Transverse colon (tissue), 4 donors: ENCODE measurements at regions not wholly inside any gene's neighbourhood (a gene's known extent, or its start where the extent isn't known, plus 50 kb on each side); places are given as distances from the start of the nearest gene placed in this dataset.

ENCODE experiments used
- DNase-seq: peaks from one replicate; pipeline ENCODE4 v3.0.0-alpha.2; 2019
- H3K27ac ChIP-seq, 4 donors: fragments of 200-600 bp; sonication (generic); 2 replicates each; pipeline ENCODE4 v1.5.1; 2016 to 2018; ENCODE audit warnings: inconsistent platforms in 4 of 4
- H3K27me3 ChIP-seq: fragments of 200-600 bp; sonication (generic); 2 replicates; pipeline ENCODE4 v1.5.1; 2017; ENCODE audit warnings: inconsistent platforms
- H3K36me3 ChIP-seq, 4 donors: fragments of 200-600 bp; sonication (generic); 2 replicates each; pipeline ENCODE4 v1.5.1; 2017 to 2019; ENCODE audit warnings: inconsistent platforms in 4 of 4
- H3K4me1 ChIP-seq, 4 donors: fragments of 200-600 bp; sonication (generic); 2 replicates each; pipeline ENCODE4 v1.5.1; 2017 to 2020; ENCODE audit warnings: inconsistent platforms in 4 of 4
- H3K4me3 ChIP-seq, 4 donors: fragments of 200-600 bp; sonication (generic); 1 replicate in 1 of 4; 2 replicates in 3 of 4; pipeline versions ENCODE4 v1.5.1 to v1.6.1; 2017 to 2019; ENCODE audit warnings: inconsistent platforms in 4 of 4
- H3K9me3 ChIP-seq, 2 donors: fragments of 200-600 bp; sonication (generic); 2 replicates each; pipeline ENCODE4 v1.5.1; 2017 to 2019; ENCODE audit warnings: inconsistent platforms in 2 of 2
- EP300 ChIP-seq: sonication (generic); formaldehyde crosslinking; IDR thresholded peaks from one replicate; pipeline ENCODE4 v1.6.1; 2017; ENCODE audit warnings: antibody characterized with exemption, low read depth
- POLR2A ChIP-seq: fragments of 450-650 bp; IDR thresholded peaks from one replicate; pipeline ENCODE4 v1.6.1; 2016; ENCODE audit warnings: antibody characterized with exemption, mild to moderate bottlenecking, moderate library complexity
- POLR2AphosphoS5 ChIP-seq, 3 donors: sonication (generic); formaldehyde crosslinking; IDR thresholded peaks; one replicate each; pipeline ENCODE4 v1.6.1; 2016; ENCODE audit warnings: antibody characterized with exemption in 3 of 3
- WGBS, 2 donors: methylation state at CpG; one replicate each; pipeline ENCODE4 v1.1.5; 2018; ENCODE audit warnings: low coverage in 1 of 2; 5-methylcytosine and 5-hydroxymethylcytosine counted together
- in situ Hi-C, 4 donors: fragments of 200-750 bp; cut with MboI; loops; one replicate each; pipeline versions ENCODE4 v1.15.0 to v1.15.1; 2017; ENCODE audit warnings: low sequenced_read_pairs in 3 of 4, low pct_ligation_motif_present in 1 of 4, low pct_unique_long_range_greater_than_20kb in 1 of 4
- intact Hi-C: fragments of 100-400 bp; cut with DNase I; formaldehyde crosslinking; loops from one replicate; pipeline ENCODE4 v1.15.1; 2023; ENCODE audit warnings: low total_unique reads
- TF ChIP-seq, protein P1 (sequence below), 5 experiments: fragments of 200-600 bp in 3 of 5; fragments of 450-650 bp in 2 of 5; sonication (generic) in 3 of 5; IDR thresholded peaks; 1 replicate in 2 of 5; 2 replicates in 3 of 5; pipeline ENCODE4 v1.5.1; 2016 to 2017; ENCODE audit warnings: antibody characterized with exemption in 5 of 5, inconsistent platforms in 3 of 5, mild to moderate bottlenecking in 2 of 5, moderate library complexity in 1 of 5

DNA sequence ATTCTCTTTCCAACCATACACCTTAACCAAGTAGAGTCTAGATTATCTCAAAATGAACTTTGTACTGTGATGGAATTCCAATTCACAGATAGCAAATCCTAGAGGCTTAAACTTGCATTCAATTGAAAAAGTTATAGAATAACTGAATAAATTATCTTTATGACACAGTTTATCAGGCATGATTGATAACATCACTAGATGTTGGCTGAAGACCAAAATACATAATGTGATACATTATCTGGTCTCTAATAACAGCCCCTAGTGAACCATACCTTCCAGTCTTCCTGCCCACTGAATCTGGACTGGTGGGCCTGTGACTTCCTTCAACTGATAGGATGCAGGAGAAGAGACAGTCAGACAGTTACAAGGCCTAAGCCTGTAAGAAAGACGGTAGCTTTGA lies 165.2 kb upstream of the CMC1 start:
- 96% methylated on average over 1 of the region's 1 CpG; no CpG with 5 or more reads in 1 of the 2 donors for WGBS, 2 donors
- no peaks in the 10 kb centered on the region for H3K36me3 ChIP-seq
- H3K4me3 ChIP-seq = no peak overlapping the region
- no peak overlapping the region for H3K27ac ChIP-seq
- intact Hi-C loops = no loop called here
- DNase-seq = no peak
- in situ Hi-C loops = no loop called here
- TF ChIP-seq, protein P1, sequence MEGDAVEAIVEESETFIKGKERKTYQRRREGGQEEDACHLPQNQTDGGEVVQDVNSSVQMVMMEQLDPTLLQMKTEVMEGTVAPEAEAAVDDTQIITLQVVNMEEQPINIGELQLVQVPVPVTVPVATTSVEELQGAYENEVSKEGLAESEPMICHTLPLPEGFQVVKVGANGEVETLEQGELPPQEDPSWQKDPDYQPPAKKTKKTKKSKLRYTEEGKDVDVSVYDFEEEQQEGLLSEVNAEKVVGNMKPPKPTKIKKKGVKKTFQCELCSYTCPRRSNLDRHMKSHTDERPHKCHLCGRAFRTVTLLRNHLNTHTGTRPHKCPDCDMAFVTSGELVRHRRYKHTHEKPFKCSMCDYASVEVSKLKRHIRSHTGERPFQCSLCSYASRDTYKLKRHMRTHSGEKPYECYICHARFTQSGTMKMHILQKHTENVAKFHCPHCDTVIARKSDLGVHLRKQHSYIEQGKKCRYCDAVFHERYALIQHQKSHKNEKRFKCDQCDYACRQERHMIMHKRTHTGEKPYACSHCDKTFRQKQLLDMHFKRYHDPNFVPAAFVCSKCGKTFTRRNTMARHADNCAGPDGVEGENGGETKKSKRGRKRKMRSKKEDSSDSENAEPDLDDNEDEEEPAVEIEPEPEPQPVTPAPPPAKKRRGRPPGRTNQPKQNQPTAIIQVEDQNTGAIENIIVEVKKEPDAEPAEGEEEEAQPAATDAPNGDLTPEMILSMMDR (IDR thresholded peaks at IDR 0.05) = no peak
- TF ChIP-seq POLR2A (no peak), EP300 (no peak), POLR2AphosphoS5 (IDR thresholded peaks at IDR 0.05) (no peak)
- no peaks in the 10 kb centered on the region for H3K9me3 ChIP-seq
- no peaks in the 10 kb centered on the region for H3K27me3 ChIP-seq
- H3K4me1 ChIP-seq = no peaks in the 10 kb centered on the region

DNA sequence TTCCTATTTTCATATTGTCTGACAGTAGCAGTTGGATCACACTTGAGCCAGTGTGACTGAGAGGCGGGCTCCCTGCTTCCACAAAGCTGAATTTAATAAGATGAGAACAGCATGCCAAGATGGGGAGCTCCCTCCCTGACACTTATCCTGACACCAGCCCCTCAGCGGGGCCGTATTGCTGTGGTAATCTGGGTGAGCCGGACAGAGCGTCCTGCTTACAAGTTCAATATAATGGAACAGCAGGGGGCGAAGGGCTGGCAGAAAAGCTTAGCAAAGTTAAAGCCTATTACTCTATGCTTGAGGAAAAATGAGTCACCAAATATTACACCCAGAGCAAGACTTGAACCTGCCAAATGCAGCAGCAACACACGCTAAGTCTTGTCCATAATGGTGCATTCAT lies 163.8 kb upstream of the CMC1 start:
- Histone ChIP-seq H3K4me3 (no peak overlapping the region), H3K27ac (no peak overlapping the region), H3K4me1 (no peaks in the 10 kb centered on the region), H3K9me3 (no peaks in the 10 kb centered on the region), H3K27me3 (no peaks in the 10 kb centered on the region), H3K36me3 (no peaks in the 10 kb centered on the region)
- no peak for TF ChIP-seq EP300
- TF ChIP-seq, protein P1 (IDR thresholded peaks at IDR 0.05) = no peak
- no peak for TF ChIP-seq POLR2A
- no peak for TF ChIP-seq POLR2AphosphoS5 (IDR thresholded peaks at IDR 0.05)
- WGBS, 2 donors = 62 to 80% methylated on average over 5 to 7 of the region's 7 CpGs
- intact Hi-C loops = no loop called here
- in situ Hi-C loops = no loop called here
- DNase-seq = no peak

DNA sequence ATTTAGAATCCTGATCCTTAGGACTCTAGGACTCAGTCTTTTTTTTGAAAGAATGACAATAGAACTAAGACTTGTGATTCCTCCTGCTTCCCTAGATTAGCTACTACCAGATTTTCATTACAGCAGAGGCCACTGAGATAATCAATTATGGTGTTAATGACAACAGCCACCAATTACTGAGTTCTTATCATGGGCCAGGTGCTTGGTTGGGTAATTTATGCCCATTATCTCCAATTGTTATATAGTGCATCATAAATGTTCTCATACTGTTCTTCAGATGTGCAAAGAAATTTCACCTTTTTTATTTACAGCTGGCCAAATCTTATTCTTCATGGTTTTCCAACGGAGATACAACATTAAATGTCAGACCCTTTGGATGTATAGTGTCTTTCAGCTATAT lies 162.9 kb upstream of the CMC1 start:
- WGBS, 2 donors = 75% methylated on average over 1 of the region's 1 CpG
- Histone ChIP-seq H3K4me3 (no peak overlapping the region), H3K27me3 (no peaks in the 10 kb centered on the region), H3K27ac (no peak overlapping the region), H3K9me3 (no peaks in the 10 kb centered on the region), H3K36me3 (no peaks in the 10 kb centered on the region), H3K4me1 (no peaks in the 10 kb centered on the region)
- TF ChIP-seq EP300 (no peak), POLR2A (no peak), POLR2AphosphoS5 (IDR thresholded peaks at IDR 0.05) (no peak)
- TF ChIP-seq, protein P1 (IDR thresholded peaks at IDR 0.05) = no peak
- no peak for DNase-seq
- in situ Hi-C loops = no loop called here
- intact Hi-C loops = no loop called here

DNA sequence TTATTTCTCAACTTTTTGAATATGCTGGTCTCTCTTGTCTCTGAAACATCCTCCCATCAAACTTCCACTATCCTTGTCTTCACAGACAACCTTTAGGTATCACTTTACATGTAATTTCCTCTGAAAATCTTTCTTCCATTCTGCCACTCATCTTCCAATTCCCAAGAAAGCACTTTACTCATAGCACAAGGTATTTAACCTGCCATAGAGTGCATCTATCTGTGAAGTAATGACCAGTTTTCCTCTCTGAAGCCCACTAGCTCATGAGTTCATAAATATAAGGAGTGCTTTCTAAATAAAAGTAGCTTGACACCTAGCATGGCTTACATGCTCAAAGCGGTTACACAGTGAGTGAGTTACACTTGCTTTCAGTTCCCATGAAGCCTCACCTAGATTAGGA lies 160.7 kb upstream of the CMC1 start:
- H3K9me3 ChIP-seq = no peaks in the 10 kb centered on the region
- no peak overlapping the region for H3K4me3 ChIP-seq
- no peaks in the 10 kb centered on the region for H3K36me3 ChIP-seq
- no peak for DNase-seq
- H3K27ac ChIP-seq = no peak overlapping the region
- TF ChIP-seq, protein P1 (IDR thresholded peaks at IDR 0.05) = no peak
- TF ChIP-seq POLR2AphosphoS5 (IDR thresholded peaks at IDR 0.05) (no peak), POLR2A (no peak), EP300 (no peak)
- in situ Hi-C loops (no loop called here), intact Hi-C loops (no loop called here)
- WGBS, 2 donors = 95 to 100% methylated on average over 1 of the region's 1 CpG
- no peaks in the 10 kb centered on the region for H3K27me3 ChIP-seq
- H3K4me1 ChIP-seq = no peaks in the 10 kb centered on the region
